HG03565 (cell line): ENCODE measurements at regions not wholly inside any gene's neighbourhood (a gene's known extent, or its start where the extent isn't known, plus 50 kb on each side); places are given as distances from the start of the nearest gene placed in this dataset.

Source experiments
- ATAC-seq: cut with Tn5 transposase; IDR thresholded peaks from one replicate; pipeline ENCODE4 v1.9.1; 2021; ENCODE audit warnings: mild to moderate bottlenecking, moderate library complexity; ENCODE audit not compliant: unreplicated experiment

GRCh38 chr12:115338566-115339294, 654.8 kb upstream of the TBX3 start:
- no peak for ATAC-seq

- no peak for ATAC-seq
Measured at GRCh38 chr12:115337693-115338543, 653.9 kb upstream of the TBX3 start.

- no peak for ATAC-seq
Measured at GRCh38 chr12:115336506-115336905, 652.5 kb upstream of the TBX3 start.

GRCh38 chr12:115335594-115335993, 651.6 kb upstream of the TBX3 start:
- ATAC-seq, result no peak

GRCh38 chr12:115335048-115335447, 651.1 kb upstream of the TBX3 start:
- ATAC-seq, result no peak

GRCh38 chr12:115332945-115333344, 649.0 kb upstream of the TBX3 start:
- no peak for ATAC-seq

GRCh38 chr12:115325858-115326257, 641.9 kb upstream of the TBX3 start:
- ATAC-seq, result no peak

- ATAC-seq, result no peak
Measured at GRCh38 chr12:115324949-115325593, 641.1 kb upstream of the TBX3 start.

GRCh38 chr12:115323223-115323905, 639.4 kb upstream of the TBX3 start:
- no peak for ATAC-seq

GRCh38 chr12:115322275-115322674, 638.3 kb upstream of the TBX3 start:
- peak; percentile 92 for ATAC-seq

- ATAC-seq, result no peak
Measured at GRCh38 chr12:115320967-115321366, 637.0 kb upstream of the TBX3 start.

GRCh38 chr12:115320451-115320850, 636.5 kb upstream of the TBX3 start:
- no peak for ATAC-seq

GRCh38 chr12:115319446-115320040, 635.6 kb upstream of the TBX3 start:
- no peak for ATAC-seq

GRCh38 chr12:115313929-115314328, 630.0 kb upstream of the TBX3 start:
- ATAC-seq, result no peak

- no peak for ATAC-seq
Measured at GRCh38 chr12:115312901-115313300, 628.9 kb upstream of the TBX3 start.

GRCh38 chr12:115311875-115312274, 627.9 kb upstream of the TBX3 start:
- no peak for ATAC-seq

- ATAC-seq, result no peak
Measured at GRCh38 chr12:115308918-115309317, 624.9 kb upstream of the TBX3 start.

- ATAC-seq, result no peak
Measured at GRCh38 chr12:115306380-115306779, 622.4 kb upstream of the TBX3 start.

- no peak for ATAC-seq
Measured at GRCh38 chr12:115305867-115306266, 621.9 kb upstream of the TBX3 start.

- no peak for ATAC-seq
Measured at GRCh38 chr12:115305275-115305674, 621.3 kb upstream of the TBX3 start.
